ENCODE measurements at regions not wholly inside any gene's neighbourhood (a gene's known extent, or its start where the extent isn't known, plus 50 kb on each side); places are given as distances from the start of the nearest gene placed in this dataset.
"Not testable (repeated sequence)": the region's sequence is repeated elsewhere in the genome, so short reads cannot be mapped to it uniquely, and the experiment has no call there.

DNA sequence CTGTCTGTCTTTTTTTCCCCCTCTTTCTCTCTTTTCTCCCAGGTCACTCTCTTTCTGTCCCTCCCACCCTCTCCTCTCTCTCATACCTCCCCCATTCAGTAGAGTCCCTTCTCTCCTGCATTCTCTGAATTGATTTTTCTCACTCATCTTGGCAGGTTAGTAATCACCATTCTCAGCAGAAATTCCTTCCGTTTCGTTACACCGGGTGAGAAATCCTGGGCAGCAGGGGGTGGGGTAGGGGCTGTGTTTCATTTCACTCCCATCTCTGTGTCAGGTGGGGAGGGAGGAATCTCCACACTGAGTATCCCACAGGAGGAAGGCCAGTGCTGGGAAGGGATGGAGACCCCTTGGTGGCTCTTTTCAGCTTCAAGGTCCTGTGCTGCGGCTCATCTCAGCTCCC is 253.5 kb downstream of the MIAT start:
- ChIA-PET CTCF (no interaction called here), POLR2A (no interaction called here)

DNA sequence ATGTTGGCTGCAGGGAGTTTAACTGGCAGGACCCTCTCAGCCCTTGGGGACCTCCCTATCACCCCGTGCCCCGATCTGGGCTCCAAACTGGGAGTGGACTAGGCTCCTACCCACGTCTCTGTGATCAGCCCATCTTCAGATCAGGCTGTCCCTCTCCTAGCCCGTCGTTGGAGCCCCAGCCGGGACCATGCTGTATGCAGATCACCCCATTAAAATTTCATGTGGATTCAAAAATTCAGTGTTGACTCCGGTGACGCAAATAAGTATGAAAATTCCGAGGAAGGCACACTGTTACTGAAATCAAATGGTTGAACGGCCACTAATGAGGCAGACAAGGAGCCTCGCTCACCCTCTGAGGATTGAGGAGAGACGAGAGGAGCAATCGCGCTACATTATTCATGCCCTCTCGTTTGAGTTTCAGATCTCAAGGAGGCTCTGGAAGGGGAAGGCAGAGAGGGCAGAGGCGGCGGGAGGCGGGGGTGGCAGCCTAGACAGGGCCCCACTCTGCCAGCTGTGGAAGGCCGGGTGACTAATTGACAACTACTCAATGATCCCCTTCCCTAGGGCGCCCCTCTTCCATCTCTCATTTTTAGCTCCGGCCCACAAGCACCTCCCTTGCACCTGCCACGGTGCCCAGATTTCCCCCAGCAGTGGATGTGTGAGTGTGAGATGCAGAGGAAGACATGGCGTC is 255.4 kb downstream of the MIAT start:
- CTCF ChIA-PET, result no interaction called here
- POLR2A ChIA-PET, result no interaction called here

DNA sequence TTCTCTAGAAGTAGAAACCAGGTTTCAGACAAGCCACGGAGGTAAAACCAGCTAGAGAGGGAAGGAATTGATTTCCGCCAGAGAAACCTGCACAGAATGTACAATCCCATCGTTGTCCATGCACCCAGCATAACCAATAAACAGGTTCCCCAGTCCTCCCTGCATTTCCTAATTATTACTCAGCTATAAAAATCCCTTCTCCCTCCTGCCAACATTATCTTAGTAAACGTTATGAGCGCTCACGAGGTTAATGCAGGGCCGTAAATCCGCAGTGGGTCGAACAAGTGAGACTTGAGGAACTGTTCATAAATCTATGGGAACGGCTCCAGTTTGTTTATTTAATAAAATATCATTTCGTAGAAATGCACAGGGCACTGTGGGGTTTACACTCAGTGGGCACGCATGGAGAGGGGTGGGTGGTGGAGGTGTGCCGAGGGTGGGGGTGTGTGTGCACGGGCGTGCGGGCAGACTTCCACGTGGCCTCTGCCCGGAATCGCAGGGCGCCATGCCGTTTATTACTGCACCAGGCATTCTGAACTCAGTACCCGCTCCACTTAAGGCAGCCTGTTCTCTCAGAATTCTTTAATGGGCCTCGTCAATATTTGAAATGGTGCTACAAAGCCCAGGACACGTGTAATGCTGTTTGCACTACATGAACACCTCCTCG is 257.3 kb downstream of the MIAT start:
- POLR2A ChIA-PET, result no interaction called here
- CTCF ChIA-PET, result no interaction called here

DNA sequence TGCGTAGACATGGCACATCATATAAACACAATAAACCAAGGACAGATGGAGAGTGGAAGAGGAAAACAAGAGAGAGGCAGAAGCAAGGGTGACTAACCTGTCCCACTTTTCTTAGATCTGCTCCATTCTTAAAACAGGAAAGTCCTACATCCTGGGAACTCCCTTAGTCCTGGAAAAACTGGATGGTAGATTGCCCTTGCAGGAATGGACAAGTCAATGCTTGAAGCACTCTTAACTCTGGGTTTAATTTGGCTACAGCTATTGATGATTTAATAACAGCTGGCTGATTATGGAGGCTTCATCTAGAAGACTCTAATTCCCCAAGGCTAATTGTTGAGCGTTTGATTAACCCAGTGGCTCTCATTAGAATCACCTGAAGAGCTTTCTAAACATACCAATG is 258.8 kb downstream of the MIAT start:
- POLR2A ChIA-PET, result no interaction called here
- CTCF ChIA-PET, result no interaction called here

DNA sequence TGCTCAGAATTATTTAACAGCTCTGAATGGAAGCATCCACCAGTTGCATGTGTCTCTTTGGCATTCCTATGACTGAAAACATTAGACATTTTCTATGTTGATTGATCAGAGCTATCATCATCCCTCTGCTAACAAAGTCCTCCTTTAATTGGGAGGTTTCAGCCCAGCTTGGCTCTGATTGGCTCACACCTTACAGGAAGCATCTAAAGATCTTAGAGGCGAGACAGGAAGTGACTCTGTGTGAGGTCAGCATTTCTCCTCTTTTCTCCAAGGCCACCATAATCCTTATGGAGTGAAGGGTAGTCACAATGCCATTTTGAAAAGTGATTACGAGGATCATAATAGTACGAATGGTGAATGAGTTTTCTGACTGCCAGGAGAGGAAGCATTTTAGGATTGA is 260.8 kb downstream of the MIAT start:
- CTCF ChIA-PET, result interaction anchor here (0.6 kb wide), 1 partner anchor 65 kb away, joined by 3 read pairs; no protein-coding TSS in a partner anchor
- POLR2A ChIA-PET, result interaction anchor here (0.6 kb wide), 1 partner anchor 42 kb away, joined by 14 read pairs; no protein-coding TSS in a partner anchor

DNA sequence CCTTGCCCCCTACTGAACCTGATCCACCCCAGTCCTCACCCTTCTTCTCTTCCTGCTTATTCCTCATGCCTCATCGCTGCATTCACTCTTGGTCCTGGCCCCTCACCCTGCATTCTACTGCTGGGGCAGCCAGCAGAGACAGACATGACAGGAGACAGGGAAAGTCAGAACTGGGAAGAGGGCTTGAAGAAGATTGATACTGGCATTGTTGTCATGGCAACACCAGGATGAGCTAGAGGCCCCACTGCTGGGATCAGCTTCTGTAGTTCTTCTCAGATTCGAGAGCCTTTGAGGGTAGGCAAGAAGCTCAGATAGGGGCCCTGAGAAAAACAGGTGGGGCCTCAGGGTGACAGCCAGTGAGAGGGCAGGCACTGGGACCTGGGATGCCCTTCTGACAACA is 264.3 kb downstream of the MIAT start:
- ChIA-PET POLR2A (no interaction called here), CTCF (no interaction called here)

DNA sequence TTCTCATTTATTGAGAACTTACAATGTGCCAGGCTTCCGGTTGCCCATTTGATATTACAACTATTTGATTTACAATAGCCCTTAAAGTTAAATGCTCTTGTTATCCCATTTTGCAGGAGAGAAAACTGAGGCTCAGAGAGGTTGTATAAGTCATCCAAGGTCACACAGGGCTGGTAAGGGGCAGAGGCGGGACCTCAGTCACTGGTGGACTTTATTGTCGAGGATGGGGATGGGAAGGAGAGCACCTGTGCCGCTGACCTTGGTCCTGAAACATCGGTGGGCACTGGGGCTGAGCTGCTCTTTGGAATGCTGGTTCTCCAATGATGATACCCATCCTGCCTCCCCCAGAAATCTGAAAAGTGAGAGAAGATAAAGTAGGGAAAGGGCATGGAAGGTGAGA is 265.4 kb downstream of the MIAT start:
- ChIA-PET POLR2A (no interaction called here), CTCF (no interaction called here)

DNA sequence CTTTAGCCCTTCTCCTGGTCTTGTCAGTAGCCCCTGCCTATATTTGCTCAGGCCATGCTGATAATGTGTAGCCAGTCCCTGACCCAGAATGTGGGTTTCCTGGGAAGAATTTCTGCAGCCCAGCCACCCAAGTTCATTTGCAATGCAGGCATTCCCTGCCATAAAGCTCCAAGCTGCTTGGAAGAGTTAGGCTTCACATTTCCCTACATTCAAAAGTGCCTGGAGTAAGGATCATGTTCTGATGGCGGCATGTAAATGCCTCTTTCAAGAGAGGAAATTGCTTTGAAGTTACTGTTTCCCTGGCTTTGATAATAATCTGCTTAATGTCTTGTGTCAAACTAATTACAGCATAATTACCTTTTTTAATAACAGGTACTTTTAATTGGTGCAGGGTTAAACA is 266.1 kb downstream of the MIAT start:
- ChIA-PET CTCF (no interaction called here), POLR2A (no interaction called here)

DNA sequence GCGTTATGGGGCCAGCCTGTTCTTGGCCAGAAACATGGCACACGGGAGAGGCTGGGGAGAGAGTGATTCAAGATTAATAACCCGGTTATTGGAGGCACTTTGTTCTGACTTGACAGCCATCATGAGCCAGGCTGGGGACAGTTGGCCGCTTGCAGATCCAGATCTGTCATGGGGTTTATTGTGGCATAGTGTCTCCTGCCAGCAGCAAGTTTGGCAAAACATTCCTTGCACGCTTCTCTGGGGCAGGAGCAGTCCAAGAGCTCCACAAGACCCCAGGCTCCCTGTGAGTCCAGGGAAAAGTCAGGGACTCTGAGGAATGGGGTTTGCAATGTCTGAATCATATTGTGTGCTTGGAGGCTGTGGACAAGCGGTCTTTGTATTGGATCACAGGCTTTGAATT is 270.4 kb downstream of the MIAT start:
- POLR2A ChIA-PET, result no interaction called here

DNA sequence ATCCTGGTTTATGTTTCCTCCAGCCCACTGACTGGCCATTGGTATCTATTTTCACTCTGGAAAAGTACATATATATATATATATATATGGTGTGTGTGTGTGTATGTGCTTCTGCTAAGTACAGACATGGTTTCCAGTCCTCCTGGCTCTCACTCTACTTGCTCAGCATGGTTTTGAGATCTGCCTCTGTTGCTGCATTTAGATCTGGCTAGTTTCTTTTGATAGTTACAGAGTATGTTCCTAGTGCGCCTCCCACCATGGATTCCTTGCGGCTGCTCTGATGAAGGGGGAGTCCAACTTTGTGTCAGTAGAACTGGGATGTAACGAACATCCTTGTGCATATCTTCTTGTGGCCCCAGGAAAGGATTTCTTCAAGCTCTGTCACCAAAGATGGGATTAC is 274.1 kb downstream of the MIAT start:
- CTCF ChIA-PET, result no interaction called here
- POLR2A ChIA-PET, result no interaction called here

More for the DNA sequence above, 270.4 kb downstream of the MIAT start:
- CTCF ChIA-PET, result no interaction called here

DNA sequence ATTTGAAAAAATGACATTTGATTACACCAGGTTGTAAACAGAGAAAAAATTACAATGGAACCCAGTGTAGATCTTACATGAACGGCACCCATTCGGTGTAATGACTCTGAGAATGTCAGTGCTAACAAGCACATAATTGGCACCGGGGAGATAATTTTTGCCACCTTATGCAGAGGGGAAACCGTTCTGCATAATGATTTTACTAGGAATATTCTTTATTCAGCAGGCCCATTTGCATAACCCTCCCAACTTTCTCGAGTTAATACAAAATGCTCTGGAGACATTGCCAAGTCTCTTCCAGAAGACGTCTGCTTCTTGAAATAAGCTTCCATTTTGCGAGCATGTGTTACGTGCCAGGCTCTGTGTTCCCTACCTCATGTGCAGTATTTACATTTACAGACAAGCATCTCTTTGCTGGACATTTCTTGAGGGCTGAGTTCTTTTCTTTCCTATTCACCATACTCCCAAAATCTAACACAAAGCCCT is 275.8 kb downstream of the MIAT start:
- ChIA-PET CTCF (no interaction called here), POLR2A (no interaction called here)

DNA sequence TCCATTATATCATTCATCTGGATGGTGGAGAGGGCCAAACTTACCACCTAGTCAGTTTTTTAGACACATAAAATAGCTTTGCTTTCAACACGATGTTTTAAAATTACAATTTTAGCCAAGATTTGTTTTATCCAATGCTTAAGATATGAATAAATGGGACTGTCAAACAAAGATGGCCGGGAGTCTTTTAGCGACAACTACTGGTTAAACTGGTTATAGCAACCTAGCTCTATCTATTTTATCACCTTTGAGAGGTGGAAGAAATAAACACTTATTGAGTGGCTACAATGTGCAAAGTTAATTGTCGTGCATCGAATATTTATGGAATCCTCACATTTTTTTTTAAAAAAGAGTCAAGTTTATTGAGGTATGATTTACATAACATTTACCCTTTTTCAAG is 279.8 kb downstream of the MIAT start:
- POLR2A ChIA-PET, result no interaction called here
- CTCF ChIA-PET, result interaction anchor here (1.0 kb wide), 1 partner anchor 38 kb away, joined by 4 read pairs; no protein-coding TSS in a partner anchor

DNA sequence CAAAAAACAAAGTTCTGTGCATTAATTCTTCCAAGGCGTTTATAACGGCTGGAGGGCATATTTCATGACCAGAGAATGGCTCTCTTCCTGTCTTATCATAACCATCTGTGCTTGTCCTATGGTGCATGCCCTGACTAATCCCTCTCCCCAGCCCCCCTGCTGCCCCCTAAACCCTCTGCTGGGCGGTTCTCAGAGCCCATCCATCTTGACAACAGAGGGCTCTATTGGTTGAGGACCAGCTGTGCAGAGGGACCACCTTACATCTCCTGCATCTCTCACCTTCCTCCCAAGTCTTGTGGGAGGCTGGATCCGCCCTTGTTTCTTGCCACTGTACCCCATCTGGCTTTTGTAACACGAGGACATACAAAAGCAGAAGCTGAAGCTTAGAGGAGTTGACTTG is 282.1 kb downstream of the MIAT start:
- ChIA-PET POLR2A (no interaction called here), CTCF (no interaction called here)

DNA sequence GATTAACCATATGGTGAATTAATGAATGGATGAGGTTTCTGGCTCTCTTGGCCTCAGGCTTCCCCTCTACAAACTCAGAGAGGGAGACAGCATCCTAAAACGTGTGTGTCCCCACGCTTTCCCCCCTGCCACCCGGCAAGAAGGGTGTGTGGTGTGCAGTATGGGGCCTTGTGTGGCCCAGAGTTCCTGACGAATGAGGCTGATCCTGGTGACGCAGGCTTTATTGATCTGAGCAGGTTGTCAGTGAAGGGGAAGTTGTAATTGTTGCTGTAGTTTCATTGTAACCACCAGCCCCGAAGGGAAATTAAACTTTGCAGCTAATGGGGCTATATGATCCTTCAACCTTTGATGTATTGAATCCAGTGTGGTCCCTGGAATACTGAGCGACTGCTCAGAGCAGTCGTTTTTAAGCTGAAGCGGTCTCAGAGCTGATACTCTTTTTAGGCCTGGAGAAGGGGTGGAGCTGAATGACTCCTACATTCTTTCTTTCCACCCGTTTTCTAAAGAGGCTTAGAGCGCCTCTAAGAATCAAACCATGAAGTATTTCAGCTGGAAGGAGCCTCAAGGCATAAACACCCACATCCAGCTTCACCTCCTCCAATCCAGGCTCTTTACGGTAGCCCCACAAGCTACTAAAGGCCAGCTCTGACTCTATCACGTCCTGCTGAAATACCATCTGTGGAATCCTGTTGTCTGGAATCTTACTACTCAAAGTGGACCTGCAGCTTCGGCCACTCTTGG is 284.7 kb downstream of the MIAT start:
- POLR2A ChIA-PET, result no interaction called here
- CTCF ChIA-PET, result interaction anchor here (1.2 kb wide), 1 partner anchor 10 kb away, joined by 5 read pairs; no protein-coding TSS in a partner anchor

DNA sequence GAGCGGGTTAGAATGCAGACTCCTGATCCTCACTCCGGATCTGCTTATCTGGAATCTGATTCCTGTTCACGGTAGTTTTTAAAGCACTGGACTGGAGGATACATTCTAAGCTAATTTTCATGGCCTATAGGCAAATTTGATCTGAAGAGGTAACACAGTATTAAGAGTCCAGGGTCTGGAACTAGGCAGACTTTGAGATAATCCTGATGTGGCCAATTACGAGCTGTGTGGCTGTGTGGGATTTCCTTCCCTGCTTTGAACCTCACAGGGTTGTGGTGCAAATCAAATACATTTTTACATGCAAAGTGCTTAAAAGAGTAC is 285.2 kb downstream of the MIAT start:
- CTCF ChIA-PET, result interaction anchor here (1.2 kb wide), 1 partner anchor 10 kb away, joined by 5 read pairs; no protein-coding TSS in a partner anchor
- POLR2A ChIA-PET, result interaction anchor here (0.7 kb wide), 1 partner anchor 11 kb away, joined by 4 read pairs; no protein-coding TSS in a partner anchor

DNA sequence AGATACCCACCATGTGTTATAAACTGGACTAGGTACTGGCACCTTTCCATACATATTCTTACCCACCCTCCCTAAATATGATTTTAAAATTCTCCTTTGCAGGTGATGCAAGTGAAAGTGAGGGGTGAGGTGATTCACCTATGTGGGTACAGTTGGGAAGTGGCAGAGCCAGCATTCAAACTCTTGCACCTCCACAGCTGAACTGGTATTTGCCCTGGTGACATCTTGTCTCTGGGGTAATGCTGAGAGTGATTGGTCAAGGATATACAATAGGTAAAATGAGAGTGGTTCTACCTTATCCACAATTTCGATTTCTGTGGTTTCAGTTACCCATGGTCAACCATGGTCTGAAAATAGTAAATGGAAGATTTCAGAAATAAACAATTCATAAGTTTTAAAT is 288.2 kb downstream of the MIAT start:
- POLR2A ChIA-PET, result no interaction called here
- CTCF ChIA-PET, result no interaction called here

DNA sequence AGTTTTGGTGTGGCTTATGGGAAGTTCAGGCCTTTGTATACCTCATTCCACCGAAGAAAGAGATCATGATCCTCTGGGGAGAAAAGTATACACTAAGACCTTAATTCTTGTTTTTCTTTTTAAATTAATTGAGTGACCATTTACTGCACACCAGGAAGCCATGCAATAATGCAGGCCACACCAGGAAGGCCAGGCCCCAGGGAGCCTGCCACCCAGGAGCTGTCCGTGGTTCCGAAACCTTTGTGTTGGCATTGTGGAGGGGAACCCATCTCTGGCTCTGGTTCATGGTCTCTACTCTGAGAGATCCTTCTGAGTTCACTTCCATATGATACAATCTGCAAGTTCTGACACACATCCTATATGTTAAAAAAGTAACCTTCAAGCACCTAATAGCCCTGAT is 291.8 kb downstream of the MIAT start:
- POLR2A ChIA-PET, result no interaction called here
- CTCF ChIA-PET, result no interaction called here

DNA sequence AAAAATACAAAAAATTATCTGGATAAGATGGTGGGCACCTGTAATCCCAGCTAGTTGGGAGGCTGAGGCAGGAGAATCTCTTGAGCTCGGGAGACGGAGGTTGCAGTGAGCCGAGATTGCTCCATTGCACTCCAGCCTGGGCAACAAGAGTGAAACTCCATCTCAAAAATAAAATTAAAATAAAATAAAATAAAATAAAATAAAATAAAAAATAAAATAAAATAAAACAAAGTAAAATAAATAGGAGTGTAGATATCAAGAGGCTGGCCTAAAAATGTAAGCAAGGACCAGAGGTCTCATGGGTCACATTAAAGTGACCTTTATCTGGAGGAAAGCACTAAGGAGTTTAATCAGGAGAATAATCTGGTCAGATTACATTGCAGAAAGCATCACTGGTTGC is 293.8 kb downstream of the MIAT start:
- CTCF ChIA-PET, result not testable (repeated sequence)

DNA sequence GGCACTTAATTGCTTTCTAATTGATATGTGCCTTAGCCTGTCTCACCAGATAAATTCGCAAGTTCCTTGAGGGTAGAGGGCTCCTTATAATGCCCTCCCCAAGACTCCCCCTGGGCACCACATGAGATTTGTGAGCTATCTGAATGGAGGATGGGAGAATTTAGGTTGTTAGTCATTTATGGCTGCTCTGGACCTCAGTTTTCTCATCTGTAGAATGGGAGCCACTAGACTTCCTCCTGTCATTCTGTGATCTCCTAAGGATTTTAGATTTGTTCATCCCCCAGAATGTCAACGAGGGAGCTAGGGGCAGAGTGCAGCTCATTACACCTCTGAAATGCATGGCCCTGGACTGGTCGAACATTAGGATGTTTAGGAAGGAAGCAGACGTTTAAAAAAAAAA is 294.6 kb downstream of the MIAT start:
- CTCF ChIA-PET, result interaction anchor here (1.6 kb wide), 1 partner anchor 9 kb away, joined by 5 read pairs; no protein-coding TSS in a partner anchor
- POLR2A ChIA-PET, result no interaction called here

More for the DNA sequence above, 293.8 kb downstream of the MIAT start:
- POLR2A ChIA-PET, result not testable (repeated sequence)

DNA sequence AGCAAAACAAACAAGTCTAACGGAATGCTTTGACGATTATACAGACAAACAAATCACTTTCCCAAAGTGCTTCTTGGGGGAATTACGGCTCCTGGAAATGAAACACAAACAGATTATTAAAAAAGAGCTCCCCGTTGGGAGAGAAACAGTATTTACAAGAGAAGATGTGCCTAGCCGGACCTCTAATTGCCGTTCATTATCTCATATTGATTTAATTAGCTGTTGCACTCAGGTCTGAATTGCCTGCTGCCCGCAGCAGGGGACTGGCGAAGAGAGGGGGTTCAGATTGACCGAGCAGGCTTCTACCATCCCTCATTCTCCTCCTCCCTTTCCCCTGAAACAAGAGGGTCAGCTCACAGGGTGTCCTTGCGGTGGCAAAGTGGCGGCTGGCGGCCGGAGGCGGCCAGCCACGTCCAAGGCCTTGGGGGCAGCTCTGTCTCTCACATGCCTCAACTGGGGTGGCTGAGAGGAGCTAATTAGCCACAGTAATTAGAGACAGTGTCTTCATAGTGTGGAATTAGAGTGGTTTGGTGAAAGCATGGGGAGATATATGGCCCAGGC is 295.1 kb downstream of the MIAT start:
- ChIA-PET CTCF (interaction anchor here (1.6 kb wide), 1 partner anchor 10 kb away, joined by 5 read pairs; no protein-coding TSS in a partner anchor), POLR2A (no interaction called here)

All from activated CD8-positive, alpha-beta memory T cell treated with anti-CD3 and anti-CD28 coated beads for 36 hours (primary cell).